ENCODE measurements at regions not wholly inside any gene's neighbourhood (a gene's known extent, or its start where the extent isn't known, plus 50 kb on each side); places are given as distances from the start of the nearest gene placed in this dataset.

DNA sequence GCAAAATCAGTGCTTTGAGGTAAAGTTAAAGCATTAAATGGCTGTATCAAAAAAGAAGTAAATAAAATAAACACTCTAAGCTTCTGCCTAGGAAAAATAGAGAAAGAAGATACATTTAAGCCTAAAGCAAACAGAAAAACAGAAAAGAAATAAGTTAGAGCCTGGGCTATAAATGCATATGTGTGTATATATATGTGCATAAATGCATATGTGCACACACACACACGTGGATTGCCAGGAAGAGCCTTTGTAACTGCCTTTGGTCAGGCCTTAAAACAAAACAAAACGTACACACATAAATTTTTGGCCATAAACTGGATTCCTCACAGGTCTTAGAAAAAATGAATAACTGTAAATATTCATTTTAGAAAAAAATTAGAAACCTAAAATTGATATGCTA lies 925.8 kb downstream of the MRPL39 start:
- Histone ChIP-seq H3K4me3 (ENCODE audit: control extremely low read depth in 1 of 5, extremely low read depth in 1 of 5, insufficient read depth in 1 of 5, low read depth in 2 of 5, low read length in 4 of 5) (no peak overlapping the region), H3K4me1 (ENCODE audit: control insufficient read depth in 2 of 2, insufficient read depth in 2 of 2, low read length in 2 of 2) (no peaks in the 10 kb centered on the region), H3K27ac (ENCODE audit: low read length in 2 of 2) (no peak overlapping the region), H3K4me2 (replicated peaks; ENCODE audit: low read depth, low read length, poor library complexity, severe bottlenecking) (no peak overlapping the region), H3K79me2 (ENCODE audit: control insufficient read depth, insufficient read depth, low read length) (no peaks in the 10 kb centered on the region), H2AFZ (ENCODE audit: insufficient read depth, low read depth, low read length, poor library complexity, severe bottlenecking) (no peak overlapping the region), H3K9me3 (ENCODE audit: control extremely low read depth in 1 of 3, control insufficient read depth in 2 of 3, insufficient read depth in 1 of 3, low read length in 2 of 3) (no peaks in the 10 kb centered on the region), H4K20me1 (ENCODE audit: control insufficient read depth, insufficient read depth, low read length, poor library complexity, severe bottlenecking) (no peaks in the 10 kb centered on the region), H3K36me3 (replicated peaks in 1 of 2; ENCODE audit: control extremely low read depth in 1 of 2, control insufficient read depth in 1 of 2, extremely low read depth in 1 of 2, insufficient read depth in 2 of 2, low read length in 1 of 2) (no peaks in the 10 kb centered on the region), H3K27me3 (replicated peaks in 1 of 4; ENCODE audit: control extremely low read depth in 1 of 4, control insufficient read depth in 3 of 4, insufficient read depth in 4 of 4, low read length in 3 of 4) (no peaks in the 10 kb centered on the region), H3K9ac (ENCODE audit: low read length) (no peak overlapping the region)
- H3K27me3 Mint-ChIP-seq: peaks cover 3% of the 10 kb centered on the region
- no peak overlapping the region for H3K4me3 Mint-ChIP-seq
- no peak overlapping the region for H3K27ac Mint-ChIP-seq
- intact Hi-C loops (cut with micrococcal nuclease): no loop called here
- TF ChIP-seq CTCF (IDR thresholded peaks at IDR 0.05): no peak
- no peak for TF ChIP-seq EZH2 (IDR thresholded peaks at IDR 0.05; ENCODE audit: borderline replicate concordance, insufficient read depth, low read depth, low read length, poor library complexity, severe bottlenecking)
- ATAC-seq (ENCODE audit: low read depth) (no peak), DNase-seq (no peak)
- ChIA-PET CTCF (no interaction called here), POLR2A (no interaction called here)
- WGBS (ENCODE audit: insufficient coverage): no CpG with 5 or more reads among the region's 2 CpGs
- H3K4me1 Mint-ChIP-seq: no peaks in the 10 kb centered on the region
- no peaks in the 10 kb centered on the region for H3K9me3 Mint-ChIP-seq (ENCODE audit: insufficient read depth)

DNA sequence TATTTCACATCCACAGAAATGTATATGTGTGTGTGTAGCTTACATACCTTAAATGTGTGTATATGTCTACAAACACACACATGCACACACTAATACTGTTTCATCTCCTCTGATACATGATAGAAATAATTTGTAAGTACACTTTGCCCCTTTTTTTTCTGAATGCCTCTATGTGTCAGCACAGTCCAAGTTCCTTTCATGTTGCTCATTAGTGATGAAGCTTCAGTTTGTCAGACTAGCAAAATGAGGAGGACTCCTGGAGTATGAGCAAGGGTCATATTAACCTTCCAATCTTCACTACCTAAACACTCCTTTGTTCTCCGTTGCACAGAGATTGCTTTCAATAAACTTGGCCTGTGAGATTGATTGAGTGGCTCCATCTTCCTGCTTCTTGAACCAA lies 935.4 kb downstream of the MRPL39 start:
- WGBS (ENCODE audit: insufficient coverage): no CpG with 5 or more reads among the region's 1 CpG
- no peak overlapping the region for H2AFZ ChIP-seq (ENCODE audit: insufficient read depth, low read depth, low read length, poor library complexity, severe bottlenecking)
- H3K27ac Mint-ChIP-seq: no peak overlapping the region
- H3K9me3 ChIP-seq (ENCODE audit: control extremely low read depth in 1 of 3, control insufficient read depth in 2 of 3, insufficient read depth in 1 of 3, low read length in 2 of 3): no peaks in the 10 kb centered on the region
- intact Hi-C loops (cut with micrococcal nuclease): no loop called here
- H3K4me2 ChIP-seq (replicated peaks; ENCODE audit: low read depth, low read length, poor library complexity, severe bottlenecking): no peak overlapping the region
- H3K36me3 ChIP-seq (replicated peaks in 1 of 2; ENCODE audit: control extremely low read depth in 1 of 2, control insufficient read depth in 1 of 2, extremely low read depth in 1 of 2, insufficient read depth in 2 of 2, low read length in 1 of 2): no peaks in the 10 kb centered on the region
- TF ChIP-seq EZH2 (IDR thresholded peaks at IDR 0.05; ENCODE audit: borderline replicate concordance, insufficient read depth, low read depth, low read length, poor library complexity, severe bottlenecking) (no peak), CTCF (IDR thresholded peaks at IDR 0.05) (no peak)
- CTCF ChIA-PET: no interaction called here
- no peaks in the 10 kb centered on the region for H3K79me2 ChIP-seq (ENCODE audit: control insufficient read depth, insufficient read depth, low read length)
- no peaks in the 10 kb centered on the region for H4K20me1 ChIP-seq (ENCODE audit: control insufficient read depth, insufficient read depth, low read length, poor library complexity, severe bottlenecking)
- H3K4me3 ChIP-seq (ENCODE audit: control extremely low read depth in 1 of 5, extremely low read depth in 1 of 5, insufficient read depth in 1 of 5, low read depth in 2 of 5, low read length in 4 of 5): no peak overlapping the region
- H3K27me3 Mint-ChIP-seq: no peaks in the 10 kb centered on the region
- DNase-seq (no peak), ATAC-seq (ENCODE audit: low read depth) (no peak)
- H3K4me1 ChIP-seq (ENCODE audit: control insufficient read depth in 2 of 2, insufficient read depth in 2 of 2, low read length in 2 of 2): no peaks in the 10 kb centered on the region
- H3K27ac ChIP-seq (ENCODE audit: low read length in 2 of 2): no peak overlapping the region
- no peaks in the 10 kb centered on the region for H3K9me3 Mint-ChIP-seq (ENCODE audit: insufficient read depth)
- no peaks in the 10 kb centered on the region for H3K27me3 ChIP-seq (replicated peaks in 1 of 4; ENCODE audit: control extremely low read depth in 1 of 4, control insufficient read depth in 3 of 4, insufficient read depth in 4 of 4, low read length in 3 of 4)
- no peak overlapping the region for H3K4me3 Mint-ChIP-seq
- POLR2A ChIA-PET: no interaction called here
- no peak overlapping the region for H3K9ac ChIP-seq (ENCODE audit: low read length)
- no peaks in the 10 kb centered on the region for H3K4me1 Mint-ChIP-seq

Measured in B cell (primary cell).